GM23338 (cell line): ENCODE measurements at regions not wholly inside any gene's neighbourhood (a gene's known extent, or its start where the extent isn't known, plus 50 kb on each side); places are given as distances from the start of the nearest gene placed in this dataset.

ENCODE experiments used
- ATAC-seq: fragments of 200-7000 bp; cut with Tn5 transposase; 3 replicates; pipeline ENCODE4 v1.9.1; 2020
- DNase-seq: peaks from one replicate; pipeline ENCODE4 v3.0.0-alpha.2; 2015; ENCODE audit warnings: low spot score
- H2AFZ ChIP-seq: fragments of 200-600 bp; sonication (generic); 2 replicates; pipeline ENCODE4 v1.8.0; 2016; ENCODE audit warnings: antibody characterized with exemption, mild to moderate bottlenecking, moderate library complexity
- H3F3A ChIP-seq: fragments of 200-600 bp; sonication (generic); replicated peaks from 2 replicates; pipeline ENCODE4 v1.8.0; 2017; ENCODE audit warnings: antibody characterized with exemption, mixed run types, low read depth
- H3K27ac ChIP-seq: fragments of 200-600 bp; sonication (generic); 2 replicates; pipeline ENCODE4 v1.6.1; 2016; ENCODE audit warnings: low read depth
- H3K27me3 ChIP-seq: fragments of 200-600 bp; sonication (generic); 2 replicates; pipeline ENCODE4 v1.8.0; 2016; ENCODE audit warnings: mild to moderate bottlenecking, mixed run types, moderate library complexity; ENCODE audit not compliant: insufficient read depth
- H3K36me3 ChIP-seq: fragments of 200-600 bp; sonication (generic); 2 replicates; pipeline ENCODE4 v1.8.0; 2016; ENCODE audit warnings: mild to moderate bottlenecking; ENCODE audit not compliant: insufficient read depth
- H3K4me1 ChIP-seq: fragments of 200-600 bp; sonication (generic); 2 replicates; pipeline ENCODE4 v1.8.0; 2016; ENCODE audit warnings: mild to moderate bottlenecking, moderate library complexity; ENCODE audit not compliant: insufficient read depth
- H3K4me2 ChIP-seq: fragments of 200-600 bp; sonication (generic); 2 replicates; pipeline ENCODE4 v1.7.1; 2017; ENCODE audit warnings: mixed run types
- H3K4me3 ChIP-seq: fragments of 200-600 bp; sonication (generic); 2 replicates; pipeline ENCODE4 v1.6.1; 2016; ENCODE audit warnings: mixed run types
- H3K79me2 ChIP-seq: fragments of 200-600 bp; sonication (generic); replicated peaks from 2 replicates; pipeline ENCODE4 v1.8.0; 2017; ENCODE audit warnings: mild to moderate bottlenecking; ENCODE audit not compliant: insufficient read depth
- H3K9me2 ChIP-seq: fragments of 200-600 bp; sonication (generic); 2 replicates; pipeline ENCODE4 v1.8.0; 2017; ENCODE audit not compliant: insufficient read depth
- H4K20me1 ChIP-seq: fragments of 200-600 bp; sonication (generic); replicated peaks from 2 replicates; pipeline ENCODE4 v1.8.0; 2017; ENCODE audit warnings: mild to moderate bottlenecking; ENCODE audit not compliant: insufficient read depth
- H3K27ac Mint-ChIP-seq: 2 replicates; pipeline ENCODE4 v1.8.0; 2020; ENCODE audit warnings: inconsistent platforms, mild to moderate bottlenecking, moderate library complexity, mixed read lengths
- H3K27me3 Mint-ChIP-seq: 3 replicates; pipeline ENCODE4 v1.8.0; 2022; ENCODE audit warnings: low read depth, mild to moderate bottlenecking, moderate library complexity, mixed read lengths, inconsistent platforms; ENCODE audit not compliant: insufficient read depth, poor library complexity
- H3K36me3 Mint-ChIP-seq: 3 replicates; pipeline ENCODE4 v1.8.0; 2021; ENCODE audit warnings: low read depth, mild to moderate bottlenecking, inconsistent platforms, moderate library complexity, mixed read lengths
- H3K4me1 Mint-ChIP-seq: 3 replicates; pipeline ENCODE4 v1.8.0; 2020; ENCODE audit warnings: mild to moderate bottlenecking, inconsistent platforms, mixed read lengths
- H3K4me3 Mint-ChIP-seq: 3 replicates; pipeline ENCODE4 v1.8.0; 2021; ENCODE audit warnings: moderate library complexity, mild to moderate bottlenecking, inconsistent platforms, mixed read lengths
- H3K9me3 Mint-ChIP-seq: 3 replicates; pipeline ENCODE4 v1.8.0; 2020; ENCODE audit warnings: moderate library complexity, mild to moderate bottlenecking, inconsistent platforms, mixed read lengths
- EZH2phosphoT487 ChIP-seq: fragments of 200-600 bp; sonication (generic); IDR thresholded peaks from one replicate; pipeline ENCODE4 v1.8.1; 2018; ENCODE audit warnings: antibody characterized with exemption; ENCODE audit not compliant: unreplicated experiment
- NANOG ChIP-seq: IDR thresholded peaks from 2 replicates; pipeline ENCODE4 v1.6.1; 2016; ENCODE audit warnings: antibody characterized with exemption, borderline replicate concordance
- ZNF331 ChIP-seq: fragments of 250-450 bp; sonication (Bioruptor Pico); IDR thresholded peaks from 2 replicates; pipeline ENCODE4 v1.5.0; 2020; ENCODE audit warnings: low read depth, mild to moderate bottlenecking, moderate library complexity
- TF ChIP-seq, protein P1 (sequence below): IDR thresholded peaks from 2 replicates; pipeline ENCODE4 v1.6.1; 2016; ENCODE audit warnings: antibody characterized with exemption
- TF ChIP-seq, protein P2 (sequence below), 2 experiments: fragments of 200-600 bp in 1 of 2; sonication (generic) in 1 of 2; conservative IDR thresholded peaks; 2 replicates each; pipeline versions ENCODE4 v1.5.1 to v1.6.1; 2016 to 2017; ENCODE audit warnings: antibody characterized with exemption in 2 of 2, low read depth in 2 of 2, mild to moderate bottlenecking in 2 of 2, moderate library complexity in 1 of 2
- TF ChIP-seq, protein P3 (sequence below): IDR thresholded peaks from one replicate; pipeline ENCODE4 v1.6.1; 2018; ENCODE audit warnings: antibody characterized with exemption; ENCODE audit not compliant: unreplicated experiment

DNA sequence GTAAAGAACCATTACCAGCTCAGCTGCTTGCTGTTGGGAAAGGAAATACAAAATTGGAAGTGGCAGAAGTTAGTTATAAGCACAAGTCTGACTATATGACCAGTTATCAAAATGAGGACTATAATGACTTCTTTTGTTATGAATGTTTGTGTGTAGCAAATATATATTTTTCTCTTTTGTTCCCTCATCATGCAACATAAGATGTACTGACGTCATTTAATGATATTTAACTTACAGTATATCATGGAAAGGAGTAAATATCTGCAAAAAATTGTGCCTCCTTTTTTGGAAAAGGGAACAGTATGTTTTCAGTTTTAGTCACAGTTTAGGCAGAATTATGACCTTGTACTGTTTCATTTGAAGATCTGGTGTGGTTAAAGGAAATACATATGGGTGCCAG is 356.3 kb upstream of the SLITRK5 start (continued):
- TF ChIP-seq, protein P1, sequence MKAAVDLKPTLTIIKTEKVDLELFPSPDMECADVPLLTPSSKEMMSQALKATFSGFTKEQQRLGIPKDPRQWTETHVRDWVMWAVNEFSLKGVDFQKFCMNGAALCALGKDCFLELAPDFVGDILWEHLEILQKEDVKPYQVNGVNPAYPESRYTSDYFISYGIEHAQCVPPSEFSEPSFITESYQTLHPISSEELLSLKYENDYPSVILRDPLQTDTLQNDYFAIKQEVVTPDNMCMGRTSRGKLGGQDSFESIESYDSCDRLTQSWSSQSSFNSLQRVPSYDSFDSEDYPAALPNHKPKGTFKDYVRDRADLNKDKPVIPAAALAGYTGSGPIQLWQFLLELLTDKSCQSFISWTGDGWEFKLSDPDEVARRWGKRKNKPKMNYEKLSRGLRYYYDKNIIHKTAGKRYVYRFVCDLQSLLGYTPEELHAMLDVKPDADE, result no peak
- TF ChIP-seq ZNF331 (CRISPR knock-in tag), result no peak
- no peak for TF ChIP-seq NANOG
- TF ChIP-seq, protein P2, sequence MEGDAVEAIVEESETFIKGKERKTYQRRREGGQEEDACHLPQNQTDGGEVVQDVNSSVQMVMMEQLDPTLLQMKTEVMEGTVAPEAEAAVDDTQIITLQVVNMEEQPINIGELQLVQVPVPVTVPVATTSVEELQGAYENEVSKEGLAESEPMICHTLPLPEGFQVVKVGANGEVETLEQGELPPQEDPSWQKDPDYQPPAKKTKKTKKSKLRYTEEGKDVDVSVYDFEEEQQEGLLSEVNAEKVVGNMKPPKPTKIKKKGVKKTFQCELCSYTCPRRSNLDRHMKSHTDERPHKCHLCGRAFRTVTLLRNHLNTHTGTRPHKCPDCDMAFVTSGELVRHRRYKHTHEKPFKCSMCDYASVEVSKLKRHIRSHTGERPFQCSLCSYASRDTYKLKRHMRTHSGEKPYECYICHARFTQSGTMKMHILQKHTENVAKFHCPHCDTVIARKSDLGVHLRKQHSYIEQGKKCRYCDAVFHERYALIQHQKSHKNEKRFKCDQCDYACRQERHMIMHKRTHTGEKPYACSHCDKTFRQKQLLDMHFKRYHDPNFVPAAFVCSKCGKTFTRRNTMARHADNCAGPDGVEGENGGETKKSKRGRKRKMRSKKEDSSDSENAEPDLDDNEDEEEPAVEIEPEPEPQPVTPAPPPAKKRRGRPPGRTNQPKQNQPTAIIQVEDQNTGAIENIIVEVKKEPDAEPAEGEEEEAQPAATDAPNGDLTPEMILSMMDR (conservative IDR thresholded peaks at IDR 0.05; ENCODE audit: low read depth in 2 of 2), result no peak
- TF ChIP-seq, protein P3, sequence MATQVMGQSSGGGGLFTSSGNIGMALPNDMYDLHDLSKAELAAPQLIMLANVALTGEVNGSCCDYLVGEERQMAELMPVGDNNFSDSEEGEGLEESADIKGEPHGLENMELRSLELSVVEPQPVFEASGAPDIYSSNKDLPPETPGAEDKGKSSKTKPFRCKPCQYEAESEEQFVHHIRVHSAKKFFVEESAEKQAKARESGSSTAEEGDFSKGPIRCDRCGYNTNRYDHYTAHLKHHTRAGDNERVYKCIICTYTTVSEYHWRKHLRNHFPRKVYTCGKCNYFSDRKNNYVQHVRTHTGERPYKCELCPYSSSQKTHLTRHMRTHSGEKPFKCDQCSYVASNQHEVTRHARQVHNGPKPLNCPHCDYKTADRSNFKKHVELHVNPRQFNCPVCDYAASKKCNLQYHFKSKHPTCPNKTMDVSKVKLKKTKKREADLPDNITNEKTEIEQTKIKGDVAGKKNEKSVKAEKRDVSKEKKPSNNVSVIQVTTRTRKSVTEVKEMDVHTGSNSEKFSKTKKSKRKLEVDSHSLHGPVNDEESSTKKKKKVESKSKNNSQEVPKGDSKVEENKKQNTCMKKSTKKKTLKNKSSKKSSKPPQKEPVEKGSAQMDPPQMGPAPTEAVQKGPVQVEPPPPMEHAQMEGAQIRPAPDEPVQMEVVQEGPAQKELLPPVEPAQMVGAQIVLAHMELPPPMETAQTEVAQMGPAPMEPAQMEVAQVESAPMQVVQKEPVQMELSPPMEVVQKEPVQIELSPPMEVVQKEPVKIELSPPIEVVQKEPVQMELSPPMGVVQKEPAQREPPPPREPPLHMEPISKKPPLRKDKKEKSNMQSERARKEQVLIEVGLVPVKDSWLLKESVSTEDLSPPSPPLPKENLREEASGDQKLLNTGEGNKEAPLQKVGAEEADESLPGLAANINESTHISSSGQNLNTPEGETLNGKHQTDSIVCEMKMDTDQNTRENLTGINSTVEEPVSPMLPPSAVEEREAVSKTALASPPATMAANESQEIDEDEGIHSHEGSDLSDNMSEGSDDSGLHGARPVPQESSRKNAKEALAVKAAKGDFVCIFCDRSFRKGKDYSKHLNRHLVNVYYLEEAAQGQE, result no peak

DNA sequence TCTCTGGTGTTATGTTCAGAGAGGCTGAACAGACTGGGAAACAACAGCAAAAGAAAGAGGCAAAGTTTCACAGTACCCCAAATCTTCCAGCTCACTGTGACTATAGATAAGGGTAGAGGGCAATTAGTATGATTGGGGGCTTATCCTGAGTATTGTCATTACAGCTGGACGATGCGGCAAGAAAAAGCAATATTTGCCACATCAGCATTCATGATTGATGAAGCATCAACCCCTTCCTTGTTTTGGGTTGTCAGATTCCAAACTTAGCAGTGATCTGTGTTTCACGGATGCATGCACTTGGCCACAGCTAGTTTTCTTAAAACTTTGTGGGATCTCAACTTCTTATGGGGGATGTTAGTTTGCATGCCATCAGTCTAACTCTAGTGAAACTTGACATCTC is 348.8 kb upstream of the SLITRK5 start:
- Mint-ChIP-seq H3K27ac (no peak overlapping the region), H3K27me3 (peaks cover 3% of the 10 kb centered on the region), H3K4me1 (no peaks in the 10 kb centered on the region), H3K4me3 (no peak overlapping the region), H3K36me3 (no peaks in the 10 kb centered on the region), H3K9me3 (peaks cover 3% of the 10 kb centered on the region; the same call in 1 of the 3 replicates)
- Histone ChIP-seq H4K20me1 (no peaks in the 10 kb centered on the region), H3K4me3 (no peak overlapping the region), H3K4me2 (no peak overlapping the region), H3K79me2 (no peaks in the 10 kb centered on the region), H2AFZ (no peak overlapping the region), H3K4me1 (peaks cover 7% of the 10 kb centered on the region; the same call in 1 of the 2 replicates), H3K27ac (no peak overlapping the region), H3K27me3 (no peaks in the 10 kb centered on the region), H3K36me3 (no peaks in the 10 kb centered on the region), H3F3A (no peaks in the 10 kb centered on the region), H3K9me2 (no peaks in the 10 kb centered on the region)
- TF ChIP-seq, protein P2 (conservative IDR thresholded peaks at IDR 0.05; ENCODE audit: low read depth in 2 of 2), result no peak
- no peak for TF ChIP-seq EZH2phosphoT487
- no peak for DNase-seq
- no peak for ATAC-seq
